ENCODE measurements at regions not wholly inside any gene's neighbourhood (a gene's known extent, or its start where the extent isn't known, plus 50 kb on each side); places are given as distances from the start of the nearest gene placed in this dataset.
"Not testable (repeated sequence)": the region's sequence is repeated elsewhere in the genome, so short reads cannot be mapped to it uniquely, and the experiment has no call there.

DNA sequence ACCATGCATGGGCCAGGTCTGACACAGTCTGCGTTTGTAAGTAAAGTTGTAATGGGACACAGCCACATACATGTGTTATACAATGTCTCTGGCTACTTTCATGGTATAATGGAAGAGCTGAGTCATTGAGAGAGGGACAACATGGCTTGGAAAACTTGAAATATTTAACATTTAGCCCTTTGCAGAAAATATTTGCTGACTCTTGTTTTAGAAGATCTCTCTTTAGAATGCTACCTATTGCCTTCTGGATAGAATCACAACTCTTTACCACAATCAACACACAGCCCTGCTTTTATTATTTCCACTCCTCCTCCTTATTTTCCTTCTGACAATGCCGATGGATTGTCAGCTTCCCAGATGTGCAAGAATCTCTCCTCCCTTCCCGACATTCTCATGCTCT, 138.4 kb upstream of the DUSP22 start:
- not testable (repeated sequence) for H3K56ac ChIP-seq (ENCODE audit: insufficient read length, low read depth, low read length); H3K9me3 ChIP-seq (ENCODE audit: control insufficient read depth, low read depth, low read length); H4K91ac ChIP-seq (ENCODE audit: insufficient read length, low read depth, low read length); H2BK20ac ChIP-seq (ENCODE audit: low read depth, low read length, poor library complexity, severe bottlenecking); H3K4ac ChIP-seq (ENCODE audit: low read depth, low read length); DNase-seq; H3K14ac ChIP-seq (ENCODE audit: insufficient read depth, low read length); H2BK120ac ChIP-seq (ENCODE audit: low read depth, low read length, poor library complexity, severe bottlenecking); H3K18ac ChIP-seq (ENCODE audit: insufficient read length, low read depth, low read length); H3K27ac Mint-ChIP-seq; H2BK5ac ChIP-seq (ENCODE audit: insufficient read length, low read length); H3K4me1 ChIP-seq (ENCODE audit: insufficient read depth, low read length); H4K20me1 ChIP-seq (ENCODE audit: control insufficient read depth, insufficient read depth, insufficient read length); H2AFZ ChIP-seq (ENCODE audit: low read length); H3K79me1 ChIP-seq (ENCODE audit: insufficient read depth, low read depth, low read length, poor library complexity, severe bottlenecking); H3K27ac ChIP-seq (ENCODE audit: insufficient read length, low read depth, low read length); H2BK15ac ChIP-seq (ENCODE audit: low read depth, low read length); H4K5ac ChIP-seq (ENCODE audit: insufficient read length, low read depth, low read length); H3K4me2 ChIP-seq (ENCODE audit: insufficient read depth, insufficient read length, low read length); H3T11ph ChIP-seq (ENCODE audit: low read length); H3K27me3 ChIP-seq (ENCODE audit: insufficient read depth, low read length); H3K4me3 Mint-ChIP-seq; H3K79me2 ChIP-seq (ENCODE audit: insufficient read depth, low read length); H2BK12ac ChIP-seq (ENCODE audit: insufficient read length, low read depth, low read length); H2AK5ac ChIP-seq (ENCODE audit: insufficient read length, low read length); H3K9ac ChIP-seq (ENCODE audit: extremely low read depth, insufficient read length, low read length); H3K23me2 ChIP-seq (ENCODE audit: insufficient read length, low read depth, low read length, poor library complexity, severe bottlenecking); H4K8ac ChIP-seq (replicated peaks; ENCODE audit: insufficient read length, low read depth, low read length); H3K23ac ChIP-seq (ENCODE audit: insufficient read length, low read depth, low read length)
- H3K9me3 Mint-ChIP-seq, result peaks cover 26 to 72% of the 10 kb centered on the region in 2 experiments
- no CpG with 5 or more reads among the region's 3 CpGs for WGBS (ENCODE audit: extremely low coverage, insufficient read length, low lambda C conversion rate)
- H3K36me3 Mint-ChIP-seq (ENCODE audit: insufficient read depth in 1 of 3, low read depth in 3 of 3), result peaks cover 3 to 16% (median 9%) of the 10 kb centered on the region in 3 experiments
- peaks cover 11% of the 10 kb centered on the region for H3K27me3 Mint-ChIP-seq (ENCODE audit: low read depth)
- peaks cover 0 to 22% of the 10 kb centered on the region in 2 experiments; a peak in 2 of 4 replicates for H3K4me1 Mint-ChIP-seq

DNA sequence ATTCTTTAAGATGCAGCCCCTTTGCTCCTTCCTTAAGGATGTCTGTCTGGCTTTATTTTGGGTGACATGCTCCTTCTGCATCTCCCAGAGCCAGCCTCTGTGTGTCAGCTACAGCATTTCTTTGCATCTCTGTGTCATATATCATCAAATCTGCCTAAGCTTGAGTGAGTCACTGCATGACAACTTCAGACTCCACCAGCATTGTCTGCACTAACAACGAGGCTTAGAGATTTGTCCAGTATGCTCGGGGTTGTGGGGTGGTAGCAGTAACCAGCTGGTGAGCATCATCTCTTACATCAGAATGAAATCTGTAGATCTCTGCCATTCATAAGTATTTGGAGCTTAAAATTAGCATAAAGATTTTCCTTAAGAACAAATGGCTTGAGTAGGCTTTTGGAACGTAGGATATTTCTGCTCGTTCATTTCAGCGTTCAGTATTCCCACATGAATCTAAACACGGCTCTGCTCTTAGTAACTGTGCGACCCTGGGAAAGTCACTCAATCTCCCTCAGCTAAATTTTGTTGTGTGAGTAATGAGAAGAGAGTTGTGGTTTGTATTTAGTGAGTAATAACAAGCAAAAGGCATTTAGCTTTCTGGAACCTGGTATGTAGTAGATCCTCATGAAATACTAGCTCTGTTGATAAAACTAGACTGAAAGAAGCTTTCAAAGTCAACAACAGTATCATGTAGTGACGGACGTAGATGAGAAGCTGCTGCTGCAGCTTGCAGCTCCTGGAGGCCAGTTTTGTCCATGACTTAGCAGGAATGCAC, 137.8 kb upstream of the DUSP22 start:
- not testable (repeated sequence) for H2BK15ac ChIP-seq (ENCODE audit: low read depth, low read length); H4K91ac ChIP-seq (ENCODE audit: insufficient read length, low read depth, low read length); H3K27me3 ChIP-seq (ENCODE audit: insufficient read depth, low read length); H2AK5ac ChIP-seq (ENCODE audit: insufficient read length, low read length); H2BK12ac ChIP-seq (ENCODE audit: insufficient read length, low read depth, low read length); H2BK5ac ChIP-seq (ENCODE audit: insufficient read length, low read length); H3K18ac ChIP-seq (ENCODE audit: insufficient read length, low read depth, low read length); H3K4me3 Mint-ChIP-seq; H2BK120ac ChIP-seq (ENCODE audit: low read depth, low read length, poor library complexity, severe bottlenecking); H3K4ac ChIP-seq (ENCODE audit: low read depth, low read length); H3K27ac ChIP-seq (ENCODE audit: insufficient read length, low read depth, low read length); H2AFZ ChIP-seq (ENCODE audit: low read length); H3K9me3 ChIP-seq (ENCODE audit: control insufficient read depth, low read depth, low read length); H3K23me2 ChIP-seq (ENCODE audit: insufficient read length, low read depth, low read length, poor library complexity, severe bottlenecking); H3K9ac ChIP-seq (ENCODE audit: extremely low read depth, insufficient read length, low read length); H3K27ac Mint-ChIP-seq; DNase-seq; H3K79me2 ChIP-seq (ENCODE audit: insufficient read depth, low read length); H3K56ac ChIP-seq (ENCODE audit: insufficient read length, low read depth, low read length); H3K14ac ChIP-seq (ENCODE audit: insufficient read depth, low read length); H3K23ac ChIP-seq (ENCODE audit: insufficient read length, low read depth, low read length); H4K20me1 ChIP-seq (ENCODE audit: control insufficient read depth, insufficient read depth, insufficient read length); H3K4me2 ChIP-seq (ENCODE audit: insufficient read depth, insufficient read length, low read length); H4K8ac ChIP-seq (replicated peaks; ENCODE audit: insufficient read length, low read depth, low read length); H2BK20ac ChIP-seq (ENCODE audit: low read depth, low read length, poor library complexity, severe bottlenecking); H3K79me1 ChIP-seq (ENCODE audit: insufficient read depth, low read depth, low read length, poor library complexity, severe bottlenecking); H3T11ph ChIP-seq (ENCODE audit: low read length); H3K4me1 ChIP-seq (ENCODE audit: insufficient read depth, low read length); H4K5ac ChIP-seq (ENCODE audit: insufficient read length, low read depth, low read length)
- WGBS (ENCODE audit: extremely low coverage, insufficient read length, low lambda C conversion rate), result no CpG with 5 or more reads among the region's 9 CpGs
- Mint-ChIP-seq H3K36me3 (ENCODE audit: insufficient read depth in 1 of 3, low read depth in 3 of 3) (peaks cover 3 to 12% (median 7%) of the 10 kb centered on the region in 3 experiments), H3K9me3 (peaks cover 20 to 72% of the 10 kb centered on the region in 2 experiments), H3K4me1 (peaks cover 0 to 22% of the 10 kb centered on the region in 2 experiments; a peak in 2 of 4 replicates), H3K27me3 (ENCODE audit: low read depth) (peaks cover 13% of the 10 kb centered on the region)
